ENCODE measurements at regions not wholly inside any gene's neighbourhood (a gene's known extent, or its start where the extent isn't known, plus 50 kb on each side); places are given as distances from the start of the nearest gene placed in this dataset.

GRCh38 chr10:56522166-56522565, 161.1 kb upstream of the ZWINT start:
- DNase-seq, result no peak
- 62 to 73% (median 65%) methylated on average over 3 of the region's 3 CpGs for WGBS, 5 donors
- H3K36me3 ChIP-seq, result no peaks in the 10 kb centered on the region

GRCh38 chr10:56508562-56508961, 147.5 kb upstream of the ZWINT start:
- Histone ChIP-seq H3K36me3 (no peaks in the 10 kb centered on the region), H3K9me3 (peaks cover 0 to 10% (median 0%) of the 10 kb centered on the region in 4 donors), H3K4me1 (no peaks in the 10 kb centered on the region), H3K27ac (no peak overlapping the region), H3K27me3 (no peaks in the 10 kb centered on the region), H3K4me3 (no peak overlapping the region)
- WGBS, 5 donors, result 71 to 79% (median 73%) methylated on average over 3 of the region's 3 CpGs
- TF ChIP-seq POLR2AphosphoS5 (IDR thresholded peaks at IDR 0.05), result no peak
- TF ChIP-seq POLR2A (IDR thresholded peaks at IDR 0.05), result no peak
- TF ChIP-seq, protein P1, sequence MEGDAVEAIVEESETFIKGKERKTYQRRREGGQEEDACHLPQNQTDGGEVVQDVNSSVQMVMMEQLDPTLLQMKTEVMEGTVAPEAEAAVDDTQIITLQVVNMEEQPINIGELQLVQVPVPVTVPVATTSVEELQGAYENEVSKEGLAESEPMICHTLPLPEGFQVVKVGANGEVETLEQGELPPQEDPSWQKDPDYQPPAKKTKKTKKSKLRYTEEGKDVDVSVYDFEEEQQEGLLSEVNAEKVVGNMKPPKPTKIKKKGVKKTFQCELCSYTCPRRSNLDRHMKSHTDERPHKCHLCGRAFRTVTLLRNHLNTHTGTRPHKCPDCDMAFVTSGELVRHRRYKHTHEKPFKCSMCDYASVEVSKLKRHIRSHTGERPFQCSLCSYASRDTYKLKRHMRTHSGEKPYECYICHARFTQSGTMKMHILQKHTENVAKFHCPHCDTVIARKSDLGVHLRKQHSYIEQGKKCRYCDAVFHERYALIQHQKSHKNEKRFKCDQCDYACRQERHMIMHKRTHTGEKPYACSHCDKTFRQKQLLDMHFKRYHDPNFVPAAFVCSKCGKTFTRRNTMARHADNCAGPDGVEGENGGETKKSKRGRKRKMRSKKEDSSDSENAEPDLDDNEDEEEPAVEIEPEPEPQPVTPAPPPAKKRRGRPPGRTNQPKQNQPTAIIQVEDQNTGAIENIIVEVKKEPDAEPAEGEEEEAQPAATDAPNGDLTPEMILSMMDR (IDR thresholded peaks at IDR 0.05), result no peak
- no peak for TF ChIP-seq EP300 (IDR thresholded peaks at IDR 0.05)
- no peak for DNase-seq
- intact Hi-C loops (cut with DNase I; ENCODE audit: low total_unique reads), result no loop called here

More at GRCh38 chr10:56522166-56522565, 161.1 kb upstream of the ZWINT start:
- Histone ChIP-seq H3K4me3 (no peak overlapping the region), H3K4me1 (no peaks in the 10 kb centered on the region), H3K9me3 (peaks cover 0 to 8% (median 0%) of the 10 kb centered on the region in 4 donors), H3K27me3 (no peaks in the 10 kb centered on the region), H3K27ac (no peak overlapping the region)
- TF ChIP-seq POLR2A (IDR thresholded peaks at IDR 0.05) (no peak), EP300 (IDR thresholded peaks at IDR 0.05) (no peak), POLR2AphosphoS5 (IDR thresholded peaks at IDR 0.05) (no peak)
- TF ChIP-seq, protein P1 (IDR thresholded peaks at IDR 0.05), result no peak
- intact Hi-C loops (cut with DNase I; ENCODE audit: low total_unique reads), result no loop called here

GRCh38 chr10:56507033-56507432, 146.0 kb upstream of the ZWINT start:
- H3K4me1 ChIP-seq, result no peaks in the 10 kb centered on the region
- no peaks in the 10 kb centered on the region for H3K27me3 ChIP-seq
- no peak for DNase-seq
- intact Hi-C loops (cut with DNase I; ENCODE audit: low total_unique reads), result no loop called here
- WGBS, 5 donors, result 78 to 94% (median 85%) methylated on average over 3 of the region's 3 CpGs
- no peak overlapping the region for H3K27ac ChIP-seq
- peaks cover 0 to 10% (median 0%) of the 10 kb centered on the region in 4 donors for H3K9me3 ChIP-seq
- TF ChIP-seq POLR2A (IDR thresholded peaks at IDR 0.05) (no peak), EP300 (IDR thresholded peaks at IDR 0.05) (no peak), POLR2AphosphoS5 (IDR thresholded peaks at IDR 0.05) (no peak)
- TF ChIP-seq, protein P1 (IDR thresholded peaks at IDR 0.05), result no peak
- no peak overlapping the region for H3K4me3 ChIP-seq
- no peaks in the 10 kb centered on the region for H3K36me3 ChIP-seq

- H3K4me3 ChIP-seq, result no peak overlapping the region
- TF ChIP-seq, protein P1 (IDR thresholded peaks at IDR 0.05), result no peak
- TF ChIP-seq POLR2A (IDR thresholded peaks at IDR 0.05) (no peak), EP300 (IDR thresholded peaks at IDR 0.05) (no peak)
- no peak overlapping the region for H3K27ac ChIP-seq
- no peaks in the 10 kb centered on the region for H3K27me3 ChIP-seq
- peaks cover 0 to 10% (median 0%) of the 10 kb centered on the region in 4 donors for H3K9me3 ChIP-seq
- H3K36me3 ChIP-seq, result no peaks in the 10 kb centered on the region
- no peak for DNase-seq
- 83 to 94% (median 89%) methylated on average over 3 of the region's 3 CpGs for WGBS, 5 donors
- H3K4me1 ChIP-seq, result no peaks in the 10 kb centered on the region
- intact Hi-C loops (cut with DNase I; ENCODE audit: low total_unique reads), result no loop called here
Measured at GRCh38 chr10:56505555-56505954, 144.5 kb upstream of the ZWINT start.

Data from stomach (tissue), 8 donors.